ENCODE measurements at regions not wholly inside any gene's neighbourhood (a gene's known extent, or its start where the extent isn't known, plus 50 kb on each side); places are given as distances from the start of the nearest gene placed in this dataset.

DNA sequence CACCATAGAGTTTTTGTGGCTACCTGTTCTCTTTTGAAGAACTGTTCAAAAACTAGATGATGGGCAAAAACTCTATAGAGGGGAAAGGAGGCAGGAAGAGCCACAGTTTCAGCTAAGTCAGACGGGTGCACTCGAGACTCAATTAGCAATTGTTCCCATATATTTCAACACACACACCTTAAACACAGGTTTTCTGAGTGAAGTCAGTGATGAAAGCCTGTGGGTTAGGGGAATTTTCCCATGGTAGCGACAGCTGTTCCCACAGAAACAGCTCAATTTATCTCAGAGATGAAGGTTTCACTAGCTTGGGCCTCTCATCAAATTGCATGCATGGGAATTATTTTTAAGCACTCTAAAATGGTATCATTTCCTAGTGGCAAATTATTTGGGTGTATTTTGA, 143.4 kb downstream of the ZIC5 start:
- TF ChIP-seq, protein P1, sequence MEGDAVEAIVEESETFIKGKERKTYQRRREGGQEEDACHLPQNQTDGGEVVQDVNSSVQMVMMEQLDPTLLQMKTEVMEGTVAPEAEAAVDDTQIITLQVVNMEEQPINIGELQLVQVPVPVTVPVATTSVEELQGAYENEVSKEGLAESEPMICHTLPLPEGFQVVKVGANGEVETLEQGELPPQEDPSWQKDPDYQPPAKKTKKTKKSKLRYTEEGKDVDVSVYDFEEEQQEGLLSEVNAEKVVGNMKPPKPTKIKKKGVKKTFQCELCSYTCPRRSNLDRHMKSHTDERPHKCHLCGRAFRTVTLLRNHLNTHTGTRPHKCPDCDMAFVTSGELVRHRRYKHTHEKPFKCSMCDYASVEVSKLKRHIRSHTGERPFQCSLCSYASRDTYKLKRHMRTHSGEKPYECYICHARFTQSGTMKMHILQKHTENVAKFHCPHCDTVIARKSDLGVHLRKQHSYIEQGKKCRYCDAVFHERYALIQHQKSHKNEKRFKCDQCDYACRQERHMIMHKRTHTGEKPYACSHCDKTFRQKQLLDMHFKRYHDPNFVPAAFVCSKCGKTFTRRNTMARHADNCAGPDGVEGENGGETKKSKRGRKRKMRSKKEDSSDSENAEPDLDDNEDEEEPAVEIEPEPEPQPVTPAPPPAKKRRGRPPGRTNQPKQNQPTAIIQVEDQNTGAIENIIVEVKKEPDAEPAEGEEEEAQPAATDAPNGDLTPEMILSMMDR (IDR thresholded peaks at IDR 0.05) = no peak
- no peak for DNase-seq
- Mint-ChIP-seq H3K36me3 (ENCODE audit: low read depth) (peaks cover 1% of the 10 kb centered on the region), H3K9me3 (no peaks in the 10 kb centered on the region), H3K4me1 (no peaks in the 10 kb centered on the region), H3K27ac (no peak overlapping the region), H3K27me3 (no peaks in the 10 kb centered on the region), H3K4me3 (no peak overlapping the region)
- ChIA-PET POLR2A (no interaction called here), CTCF (no interaction called here)
- intact Hi-C loops (cut with micrococcal nuclease) = no loop called here
- no peak for ATAC-seq (ENCODE audit: low read depth)

DNA sequence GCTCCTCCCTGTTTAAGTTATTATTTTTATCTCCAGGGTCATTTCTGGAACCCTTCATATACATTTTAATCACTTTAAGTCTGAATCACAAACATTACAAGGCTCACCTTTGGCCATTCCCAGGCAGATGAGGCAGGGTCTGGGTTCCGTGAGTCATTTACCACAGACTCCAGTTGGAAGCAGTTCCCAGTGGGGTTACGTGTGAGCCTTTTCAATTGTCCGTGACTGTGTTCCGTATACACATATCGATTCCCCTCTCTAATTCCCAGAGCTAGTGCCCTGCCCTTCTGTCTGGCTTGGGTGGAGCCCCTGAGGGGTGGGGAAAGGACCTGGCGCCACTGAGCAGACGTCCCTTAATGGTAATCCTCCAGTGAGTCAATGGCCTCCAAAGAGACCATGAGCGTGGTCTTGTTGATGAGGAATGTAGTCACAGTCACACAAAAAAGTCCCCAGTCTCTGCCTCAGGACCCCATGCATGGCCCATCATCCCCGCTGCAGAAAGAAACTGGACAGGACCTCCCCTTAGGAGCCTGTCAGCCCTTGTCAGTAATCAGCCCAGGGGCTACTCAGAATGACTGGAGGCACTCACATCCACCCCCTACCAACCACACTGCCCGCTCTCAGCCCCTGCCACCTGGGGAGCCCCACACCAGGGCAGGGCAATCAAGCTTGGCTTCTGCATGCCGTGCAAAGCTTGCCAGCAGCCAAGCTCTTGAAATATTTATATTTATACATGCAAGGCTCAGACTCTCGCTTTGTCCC, 144.4 kb downstream of the ZIC5 start:
- Mint-ChIP-seq H3K9me3 (peaks cover 2% of the 10 kb centered on the region), H3K27me3 (no peaks in the 10 kb centered on the region), H3K36me3 (ENCODE audit: low read depth) (peaks cover 1% of the 10 kb centered on the region), H3K4me1 (no peaks in the 10 kb centered on the region), H3K27ac (no peak overlapping the region), H3K4me3 (no peak overlapping the region)
- TF ChIP-seq, protein P1 (IDR thresholded peaks at IDR 0.05) = no peak
- ATAC-seq (ENCODE audit: low read depth) (no peak), DNase-seq (no peak)
- intact Hi-C loops (cut with micrococcal nuclease) = no loop called here
- POLR2A ChIA-PET = no interaction called here
- CTCF ChIA-PET = no interaction called here

DNA sequence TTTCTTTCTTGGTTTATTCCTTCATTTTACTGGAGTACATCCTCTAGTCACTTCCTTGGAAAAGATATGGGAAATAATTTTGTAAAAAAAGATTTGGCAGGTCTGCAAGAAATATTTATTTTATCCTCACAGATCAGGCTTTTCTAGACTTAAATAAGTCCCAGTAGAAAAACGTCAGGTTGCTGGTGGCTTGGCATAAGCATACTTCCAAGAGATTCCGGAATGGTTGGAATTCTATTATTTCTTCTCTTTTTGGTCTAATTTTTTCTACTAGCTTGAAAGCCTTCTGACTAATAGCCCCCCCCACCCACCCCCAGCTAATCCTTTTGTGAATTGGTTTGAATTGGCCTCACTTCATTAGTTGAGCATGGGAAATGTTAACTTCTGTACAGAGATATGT, 147.6 kb downstream of the ZIC5 start:
- ATAC-seq (ENCODE audit: low read depth) (no peak), DNase-seq (no peak)
- POLR2A ChIA-PET = no interaction called here
- H3K9me3 Mint-ChIP-seq = peaks cover 2% of the 10 kb centered on the region
- no peak overlapping the region for H3K27ac Mint-ChIP-seq
- no peak overlapping the region for H3K4me3 Mint-ChIP-seq
- intact Hi-C loops (cut with micrococcal nuclease) = no loop called here
- no peaks in the 10 kb centered on the region for H3K36me3 Mint-ChIP-seq (ENCODE audit: low read depth)
- TF ChIP-seq, protein P1 (IDR thresholded peaks at IDR 0.05) = no peak
- no peaks in the 10 kb centered on the region for H3K27me3 Mint-ChIP-seq
- H3K4me1 Mint-ChIP-seq = no peaks in the 10 kb centered on the region
- CTCF ChIA-PET = no interaction called here

DNA sequence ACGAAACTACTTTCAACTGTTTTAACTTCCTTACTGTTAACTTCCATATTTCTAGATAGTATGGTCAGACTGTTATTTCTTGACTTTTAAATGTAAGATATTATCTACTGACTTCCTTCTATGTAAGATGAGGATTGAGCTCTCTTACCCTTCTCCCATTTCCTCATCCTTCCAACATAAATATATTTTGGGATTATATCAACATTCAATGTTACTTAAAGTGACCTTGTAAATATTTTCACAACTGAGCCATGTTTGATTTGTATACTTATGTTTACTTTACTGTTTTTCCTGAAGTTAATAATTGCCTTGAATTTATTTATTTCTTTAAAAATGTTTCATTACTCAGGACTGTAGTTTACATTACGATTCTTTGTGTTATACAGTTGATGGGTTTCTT, 148.7 kb downstream of the ZIC5 start:
- ChIA-PET POLR2A (no interaction called here), CTCF (no interaction called here)
- no peak for ATAC-seq (ENCODE audit: low read depth)
- DNase-seq = no peak
- no peak overlapping the region for H3K27ac Mint-ChIP-seq
- no peaks in the 10 kb centered on the region for H3K4me1 Mint-ChIP-seq
- TF ChIP-seq, protein P1 (IDR thresholded peaks at IDR 0.05) = no peak
- intact Hi-C loops (cut with micrococcal nuclease) = no loop called here
- H3K36me3 Mint-ChIP-seq (ENCODE audit: low read depth) = no peaks in the 10 kb centered on the region
- no peaks in the 10 kb centered on the region for H3K27me3 Mint-ChIP-seq
- peaks cover 2% of the 10 kb centered on the region for H3K9me3 Mint-ChIP-seq
- H3K4me3 Mint-ChIP-seq = no peak overlapping the region

DNA sequence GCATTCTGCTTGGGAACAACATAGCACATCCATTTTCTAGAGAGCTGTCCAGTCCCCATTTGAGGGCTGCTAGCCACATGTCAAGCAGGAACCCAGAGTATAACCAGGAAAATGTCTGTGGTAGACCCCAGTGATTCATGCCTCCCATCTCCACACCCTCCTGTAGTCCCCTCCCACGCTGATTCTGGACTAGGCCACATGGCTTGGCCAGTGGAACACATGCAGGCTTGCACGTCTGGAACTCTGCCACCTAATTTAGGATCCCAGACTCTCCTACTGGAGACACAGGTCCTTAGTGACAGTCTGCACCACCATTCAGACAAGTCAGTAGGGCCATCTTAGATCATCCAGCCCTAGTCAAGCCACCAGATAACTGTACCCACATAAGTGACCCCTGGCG, 149.8 kb downstream of the ZIC5 start:
- Mint-ChIP-seq H3K9me3 (peaks cover 2% of the 10 kb centered on the region), H3K4me3 (no peak overlapping the region), H3K27ac (no peak overlapping the region), H3K36me3 (ENCODE audit: low read depth) (no peaks in the 10 kb centered on the region), H3K27me3 (no peaks in the 10 kb centered on the region), H3K4me1 (no peaks in the 10 kb centered on the region)
- ATAC-seq (ENCODE audit: low read depth) = no peak
- DNase-seq = no peak
- TF ChIP-seq, protein P1 (IDR thresholded peaks at IDR 0.05) = no peak
- POLR2A ChIA-PET = no interaction called here
- intact Hi-C loops (cut with micrococcal nuclease) = no loop called here
- CTCF ChIA-PET = no interaction called here
